Stimulated activated CD4-positive, alpha-beta T cell treated with anti-CD3 and anti-CD28 coated beads, Interleukin-12 subunit alpha, Interleukin-12 subunit beta, amount 100 ng/mL, for 24 hours (primary cell): ENCODE measurements at regions not wholly inside any gene's neighbourhood (a gene's known extent, or its start where the extent isn't known, plus 50 kb on each side); places are given as distances from the start of the nearest gene placed in this dataset.
"Not testable (repeated sequence)": the region's sequence is repeated elsewhere in the genome, so short reads cannot be mapped to it uniquely, and the experiment has no call there.

Experiments used
- DNase-seq, 2 experiments: peaks; one replicate each; pipeline ENCODE4 v3.0.0-alpha.2; 2020; ENCODE audit warnings: low read depth in 2 of 2

DNA sequence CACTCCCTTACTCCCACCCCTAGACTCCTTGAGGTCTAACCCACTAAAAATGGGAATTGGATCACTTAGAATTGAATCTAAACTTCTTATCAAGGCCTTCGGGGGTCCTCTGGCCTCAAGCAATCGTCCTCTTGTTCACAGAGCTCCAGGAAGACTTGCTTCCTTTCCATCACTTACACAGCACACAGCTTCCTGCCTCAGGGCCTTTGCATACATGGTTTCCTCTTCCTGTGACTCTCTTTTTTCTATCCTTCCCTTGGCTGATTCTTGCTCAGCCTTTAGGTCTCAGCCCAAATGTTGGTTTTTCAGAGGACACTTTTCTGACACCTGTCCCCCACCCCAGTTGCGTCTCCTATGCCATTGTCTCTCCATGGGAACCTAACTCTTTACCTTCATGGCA is 50.0 kb upstream of the ALDH1B1 start:
- DNase-seq: no peak

GRCh38 chr9:38342096-38342495 is 50.4 kb upstream of the ALDH1B1 start:
- no peak for DNase-seq

- no peak for DNase-seq
Measured at GRCh38 chr9:38339496-38339895, 53.0 kb upstream of the ALDH1B1 start.

GRCh38 chr9:38339087-38339486 is 53.4 kb upstream of the ALDH1B1 start:
- no peak for DNase-seq

DNA sequence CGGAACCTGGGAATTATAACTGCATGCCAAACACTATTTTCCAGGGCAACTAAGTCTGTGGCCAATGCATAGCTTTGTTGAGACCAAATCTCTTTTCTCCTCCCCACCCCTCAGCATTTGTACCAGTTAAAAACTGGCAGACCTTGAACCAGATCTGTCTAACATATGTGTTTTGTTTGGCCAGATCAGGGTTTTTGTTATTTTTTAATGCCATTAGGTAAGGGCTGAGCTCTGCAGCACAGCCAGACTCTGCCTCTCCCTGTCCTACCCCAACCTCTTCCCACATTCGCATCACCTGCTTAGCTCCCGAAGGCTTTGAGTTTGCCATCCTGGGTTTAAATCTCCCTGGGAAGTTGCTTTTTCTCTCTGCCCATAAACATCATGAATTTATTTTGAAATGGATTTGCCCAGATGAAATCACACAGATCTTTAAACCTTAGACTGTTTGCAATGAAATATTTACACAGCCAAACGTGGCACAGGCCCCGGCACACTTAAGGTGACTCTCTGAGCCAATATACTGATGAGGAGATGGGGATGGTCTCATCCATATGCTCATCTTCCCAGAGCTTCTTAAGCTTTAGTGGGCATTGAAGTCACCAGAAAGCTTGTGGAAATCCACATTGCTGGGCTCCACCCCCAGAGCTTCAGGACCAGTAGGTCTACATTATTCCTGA is 54.0 kb upstream of the ALDH1B1 start:
- DNase-seq: no peak

- no peak for DNase-seq
Measured at GRCh38 chr9:38337706-38338264, 54.7 kb upstream of the ALDH1B1 start.

- no peak for DNase-seq
Measured at GRCh38 chr9:38337181-38337580, 55.3 kb upstream of the ALDH1B1 start.

- DNase-seq: no peak
Measured at GRCh38 chr9:38336341-38336740, 56.2 kb upstream of the ALDH1B1 start.

- DNase-seq: no peak
Measured at GRCh38 chr9:38335686-38336085, 56.8 kb upstream of the ALDH1B1 start.

DNA sequence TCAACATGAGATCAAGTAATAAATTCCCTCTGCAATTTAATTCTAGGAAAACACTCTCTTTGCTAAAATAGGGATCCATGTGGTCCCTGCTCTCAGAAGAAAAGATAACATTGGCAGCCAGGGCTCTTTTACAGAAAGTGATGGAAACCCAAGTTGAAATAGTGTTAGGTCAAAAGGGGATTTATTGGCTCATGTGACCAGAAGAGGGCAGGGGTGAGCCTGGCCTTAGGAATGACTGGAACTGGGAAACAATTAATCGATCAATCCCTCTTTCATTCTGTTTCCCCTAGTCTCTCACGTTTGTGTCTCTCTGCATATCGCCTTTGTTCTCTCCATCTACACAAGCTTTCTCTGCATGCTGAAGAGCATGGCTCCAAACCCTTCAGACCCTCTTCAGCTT is 58.3 kb upstream of the ALDH1B1 start:
- no peak for DNase-seq

- DNase-seq: no peak
Measured at GRCh38 chr9:38333047-38333446, 59.5 kb upstream of the ALDH1B1 start.

GRCh38 chr9:38332625-38333024 is 59.9 kb upstream of the ALDH1B1 start:
- DNase-seq: no peak

GRCh38 chr9:38331141-38331540 is 61.4 kb upstream of the ALDH1B1 start:
- DNase-seq: no peak

DNA sequence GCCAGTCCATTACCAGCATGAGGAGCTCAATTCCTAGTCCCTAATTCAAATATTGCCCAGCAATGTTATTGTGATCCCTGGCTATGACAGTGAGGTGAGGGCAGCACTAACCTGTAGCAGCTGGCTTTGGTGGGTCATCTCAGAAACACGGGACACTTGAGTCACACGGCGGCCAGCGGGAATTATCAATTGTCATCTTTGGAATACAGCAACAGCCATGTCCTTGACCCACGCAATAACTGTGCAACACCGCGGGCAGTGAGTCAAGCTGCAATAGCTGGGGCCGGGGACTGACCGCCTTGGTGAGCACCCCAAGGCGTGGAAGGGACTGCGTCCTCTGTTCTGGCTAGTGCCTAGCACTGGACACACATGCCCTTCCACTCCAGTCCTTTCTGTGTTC is 62.5 kb upstream of the ALDH1B1 start:
- no peak for DNase-seq

- no peak for DNase-seq
Measured at GRCh38 chr9:38328765-38329164, 63.7 kb upstream of the ALDH1B1 start.

DNA sequence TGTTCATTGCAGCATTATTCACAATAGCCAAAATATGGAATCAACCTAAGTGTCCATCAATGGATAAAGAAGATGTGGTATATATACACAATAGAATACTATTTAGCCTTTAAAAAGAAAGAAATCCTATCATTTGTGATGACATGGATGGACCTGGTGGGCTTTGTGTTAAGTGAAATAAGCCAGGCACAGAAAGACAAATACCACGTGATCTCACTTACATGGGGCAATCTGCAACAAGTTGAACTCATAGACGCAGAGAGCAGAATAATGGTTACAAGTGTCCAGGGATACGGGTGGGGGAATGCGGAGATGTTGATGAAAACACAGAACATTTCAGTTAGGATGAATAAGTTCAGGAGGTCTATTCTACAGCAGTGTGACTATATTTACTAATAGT is 66.4 kb upstream of the ALDH1B1 start:
- no peak for DNase-seq

DNA sequence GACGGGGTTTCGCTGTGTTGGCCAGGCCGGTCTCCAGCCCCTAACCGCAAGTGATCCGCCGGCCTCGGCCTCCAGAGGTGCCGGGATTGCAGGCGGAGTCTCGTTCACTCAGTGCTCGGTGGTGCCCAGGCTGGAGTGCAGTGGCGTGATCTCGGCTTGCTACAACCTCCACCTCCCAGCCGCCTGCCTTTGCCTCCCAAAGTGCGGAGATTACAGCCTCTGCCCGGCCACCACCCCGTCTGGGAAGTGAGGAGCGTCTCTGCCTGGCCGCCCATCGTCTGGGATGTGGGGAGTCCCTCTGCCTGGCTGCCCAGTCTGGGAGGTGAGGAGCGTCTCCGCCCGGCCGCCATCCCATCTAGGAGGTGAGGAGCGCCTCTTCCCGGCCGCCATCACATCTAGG is 68.3 kb upstream of the ALDH1B1 start:
- DNase-seq: not testable (repeated sequence)

DNA sequence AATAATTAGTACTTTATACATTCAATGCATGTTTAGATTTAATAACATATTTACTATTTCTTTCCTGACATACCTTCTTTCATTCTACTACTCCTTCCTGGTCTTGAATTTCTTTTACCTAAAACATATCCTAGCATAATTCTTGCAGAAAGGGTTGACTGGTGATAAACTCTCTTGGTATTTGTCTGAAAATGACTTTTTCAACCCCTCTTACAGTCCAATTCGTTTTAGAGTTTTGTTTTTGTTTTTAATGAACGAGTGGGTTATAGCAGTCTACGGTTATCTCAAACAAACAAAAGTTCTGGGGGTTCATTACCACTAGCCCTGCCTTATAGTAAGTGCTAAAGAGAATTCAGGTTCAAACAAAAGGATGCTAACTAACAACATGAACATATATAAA is 69.6 kb upstream of the ALDH1B1 start:
- no peak for DNase-seq

GRCh38 chr9:38319496-38320173 is 72.9 kb upstream of the ALDH1B1 start:
- DNase-seq: no peak

- DNase-seq: no peak
Measured at GRCh38 chr9:38318759-38319495, 73.6 kb upstream of the ALDH1B1 start.

GRCh38 chr9:38316166-38316780 is 76.2 kb upstream of the ALDH1B1 start:
- no peak for DNase-seq

- no peak for DNase-seq
Measured at GRCh38 chr9:38315085-38315595, 77.4 kb upstream of the ALDH1B1 start.
